OCI-LY3 (cell line): ENCODE measurements at regions not wholly inside any gene's neighbourhood (a gene's known extent, or its start where the extent isn't known, plus 50 kb on each side); places are given as distances from the start of the nearest gene placed in this dataset.

Source experiments
- H2AFZ ChIP-seq: fragments of 200-600, 300-600 bp; shearing (Covaris generic); 2 replicates; pipeline ENCODE4 v1.6.0; 2014; ENCODE audit warnings: antibody characterized with exemption, low read depth, low read length
- H3K27ac ChIP-seq: fragments of 200-600, 300-600 bp; sonication (generic); 2 replicates; pipeline ENCODE4 v1.5.1; 2014; ENCODE audit warnings: mild to moderate bottlenecking, low read length, moderate library complexity, mixed read lengths
- H3K27me3 ChIP-seq: fragments of 200-600, 300-600 bp; sonication (generic); 2 replicates; pipeline ENCODE4 v1.6.1; 2014; ENCODE audit warnings: low read depth, low read length, mixed read lengths
- H3K36me3 ChIP-seq: fragments of 200-600, 300-600 bp; sonication (generic); replicated peaks from 2 replicates; pipeline ENCODE3; 2014; ENCODE audit warnings: low read depth, low read length, mixed read lengths
- H3K4me1 ChIP-seq: fragments of 300-600, 200-600 bp; sonication (generic); 2 replicates; pipeline ENCODE4 v1.6.1; 2014; ENCODE audit warnings: low read length, mixed read lengths
- H3K4me2 ChIP-seq: fragments of 200-600, 300-600 bp; sonication (generic); 2 replicates; pipeline ENCODE4 v1.6.1; 2014; ENCODE audit warnings: low read length, mixed read lengths
- H3K4me3 ChIP-seq: fragments of 300-600, 200-600 bp; sonication (generic); 2 replicates; pipeline ENCODE4 v1.5.1; 2014; ENCODE audit warnings: antibody characterized with exemption, mild to moderate bottlenecking, low read length, moderate library complexity
- H3K79me2 ChIP-seq: fragments of 300-600, 200-600 bp; shearing (Covaris generic); 2 replicates; pipeline ENCODE4 v1.6.1; 2014; ENCODE audit warnings: mild to moderate bottlenecking, low read length, mixed read lengths
- H3K9ac ChIP-seq: fragments of 300-600, 200-600 bp; shearing (Covaris generic); 2 replicates; pipeline ENCODE4 v1.6.0; 2014; ENCODE audit warnings: mild to moderate bottlenecking, low read length, moderate library complexity
- H3K9me3 ChIP-seq: fragments of 200-600, 300-600 bp; shearing (Covaris generic); 2 replicates; pipeline ENCODE4 v1.6.1; 2014; ENCODE audit warnings: low read length, mixed read lengths; ENCODE audit not compliant: insufficient read depth
- H4K20me1 ChIP-seq: fragments of 200-600, 300-600 bp; sonication (generic); 2 replicates; pipeline ENCODE4 v1.6.1; 2016; ENCODE audit warnings: low read length, mixed read lengths; ENCODE audit not compliant: insufficient read depth
- CTCF ChIP-seq: fragments of 200-600, 300-600 bp; sonication (generic); IDR thresholded peaks from 2 replicates; pipeline ENCODE4 v1.5.1; 2014; ENCODE audit warnings: antibody characterized with exemption, low read length, low read depth
- EZH2phosphoT487 ChIP-seq: fragments of 200-600 bp; shearing (Covaris generic); IDR thresholded peaks from 2 replicates; pipeline ENCODE4 v1.6.1; 2018; ENCODE audit warnings: antibody characterized with exemption, mixed run types, low read depth

DNA sequence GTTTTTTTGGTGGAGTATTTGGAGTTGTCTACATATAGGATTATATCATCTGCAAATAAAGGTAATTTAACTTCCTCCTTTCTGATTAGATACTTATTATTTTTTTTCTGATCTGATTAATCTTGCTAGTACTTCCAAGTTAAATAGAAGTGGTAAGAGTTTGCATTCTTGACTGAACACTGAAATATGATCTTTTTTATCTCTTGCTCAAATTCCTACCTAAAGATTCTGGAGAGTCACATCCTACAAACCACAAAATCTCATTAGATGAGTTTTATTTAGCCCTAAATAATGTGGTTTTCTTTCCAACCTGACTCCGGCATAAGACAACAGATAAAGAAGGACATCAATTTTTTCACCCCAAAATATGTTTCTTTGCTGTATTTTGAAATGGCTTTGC, 977.9 kb upstream of the GBE1 start:
- Histone ChIP-seq H2AFZ (no peak overlapping the region), H3K36me3 (no peaks in the 10 kb centered on the region), H3K4me1 (peaks cover 11% of the 10 kb centered on the region)

DNA sequence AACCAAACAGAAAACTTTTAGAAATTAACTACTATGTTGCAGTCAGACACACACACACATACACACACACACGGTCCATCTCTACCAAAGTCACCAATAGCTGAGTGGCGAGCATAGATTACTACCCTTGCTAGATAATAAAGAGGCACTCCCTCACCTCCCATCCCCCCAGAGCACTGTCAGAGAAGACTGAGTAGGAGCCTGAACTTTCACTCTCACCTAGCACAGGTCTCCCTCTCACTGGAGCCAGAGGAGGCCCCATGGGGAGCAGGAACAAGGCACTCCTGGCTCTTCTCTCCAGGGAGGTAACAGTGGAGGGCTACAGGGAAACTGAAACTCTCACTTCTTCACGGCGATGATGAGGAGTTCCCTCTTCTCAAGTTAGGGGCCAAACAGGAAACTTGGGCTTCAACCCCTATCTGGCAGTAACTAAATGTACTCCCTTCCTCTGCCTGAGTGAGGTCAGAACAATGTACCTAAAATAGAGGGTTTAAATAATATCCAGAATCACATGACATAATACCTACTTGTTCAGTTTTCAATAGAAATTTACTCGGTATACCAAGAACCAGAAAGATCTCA, 975.3 kb upstream of the GBE1 start:
- H3K4me1 ChIP-seq = peaks cover 11% of the 10 kb centered on the region
- no peaks in the 10 kb centered on the region for H4K20me1 ChIP-seq
- no peaks in the 10 kb centered on the region for H3K36me3 ChIP-seq
- TF ChIP-seq CTCF (no peak), EZH2phosphoT487 (no peak)
- peak overlapping the region; percentile 30; the same call in 1 of the 2 replicates for H3K9ac ChIP-seq
- H3K4me3 ChIP-seq = peak overlapping the region; percentile 64
- H3K4me2 ChIP-seq = peak overlapping the region; percentile 77
- H3K27ac ChIP-seq = peak overlapping the region; percentile 41
- no peaks in the 10 kb centered on the region for H3K79me2 ChIP-seq
- H3K27me3 ChIP-seq = no peaks in the 10 kb centered on the region
- peak overlapping the region; percentile 16; the same call in 1 of the 2 replicates for H2AFZ ChIP-seq
- H3K9me3 ChIP-seq = no peaks in the 10 kb centered on the region

More for the DNA sequence above, 977.9 kb upstream of the GBE1 start:
- Histone ChIP-seq H3K9me3 (no peaks in the 10 kb centered on the region), H3K27ac (no peak overlapping the region), H3K79me2 (no peaks in the 10 kb centered on the region), H3K9ac (no peak overlapping the region), H3K4me2 (no peak overlapping the region), H3K27me3 (no peaks in the 10 kb centered on the region), H4K20me1 (no peaks in the 10 kb centered on the region), H3K4me3 (no peak overlapping the region)
- TF ChIP-seq EZH2phosphoT487 (no peak), CTCF (no peak)

DNA sequence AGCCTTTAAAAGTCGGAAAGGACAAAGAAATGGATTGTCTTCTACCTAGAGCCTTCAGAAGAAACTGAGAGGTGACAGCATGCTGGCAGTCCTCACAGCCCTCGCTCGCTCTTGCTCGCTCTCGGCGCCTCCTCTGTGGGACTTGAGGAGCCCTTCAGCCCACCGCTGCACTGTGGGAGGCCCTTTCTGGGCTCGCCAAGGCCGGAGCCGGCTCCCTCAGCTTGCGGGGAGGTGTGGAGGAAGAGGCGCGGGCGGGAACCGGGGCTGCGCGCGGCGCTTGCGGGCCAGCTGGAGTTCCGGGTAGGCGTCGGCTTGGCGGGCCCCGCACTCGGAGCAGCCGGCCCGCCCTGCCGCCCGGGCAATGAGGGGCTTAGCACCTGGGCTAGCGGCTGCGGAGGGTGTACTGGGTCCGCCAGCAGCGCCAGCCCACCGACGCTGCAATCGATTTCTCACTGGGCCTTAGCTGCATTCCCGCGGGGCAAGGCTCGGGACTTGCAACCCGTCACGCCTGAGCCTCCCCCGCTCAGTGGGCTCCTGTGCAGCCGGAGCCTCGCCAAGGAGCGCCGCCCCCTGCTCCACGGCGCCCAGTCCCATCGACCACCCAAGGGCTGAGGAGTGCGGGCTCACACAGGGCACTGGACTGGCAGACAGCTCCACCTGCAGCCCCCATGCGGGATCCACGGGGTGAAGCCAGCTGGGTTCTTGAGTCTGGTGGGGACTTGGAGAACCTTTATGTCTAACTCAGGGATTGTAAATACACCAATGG, 953.8 kb upstream of the GBE1 start:
- H3K27me3 ChIP-seq = no peaks in the 10 kb centered on the region
- H3K4me2 ChIP-seq = no peak overlapping the region
- no peaks in the 10 kb centered on the region for H4K20me1 ChIP-seq
- TF ChIP-seq EZH2phosphoT487 (no peak), CTCF (no peak)
- no peaks in the 10 kb centered on the region for H3K79me2 ChIP-seq
- no peak overlapping the region for H2AFZ ChIP-seq
- no peak overlapping the region for H3K4me3 ChIP-seq
- no peak overlapping the region for H3K27ac ChIP-seq
- H3K9ac ChIP-seq = no peak overlapping the region
- no peaks in the 10 kb centered on the region for H3K4me1 ChIP-seq
- H3K9me3 ChIP-seq = peaks cover 2% of the 10 kb centered on the region; the same call in 1 of the 2 replicates
- H3K36me3 ChIP-seq = no peaks in the 10 kb centered on the region

DNA sequence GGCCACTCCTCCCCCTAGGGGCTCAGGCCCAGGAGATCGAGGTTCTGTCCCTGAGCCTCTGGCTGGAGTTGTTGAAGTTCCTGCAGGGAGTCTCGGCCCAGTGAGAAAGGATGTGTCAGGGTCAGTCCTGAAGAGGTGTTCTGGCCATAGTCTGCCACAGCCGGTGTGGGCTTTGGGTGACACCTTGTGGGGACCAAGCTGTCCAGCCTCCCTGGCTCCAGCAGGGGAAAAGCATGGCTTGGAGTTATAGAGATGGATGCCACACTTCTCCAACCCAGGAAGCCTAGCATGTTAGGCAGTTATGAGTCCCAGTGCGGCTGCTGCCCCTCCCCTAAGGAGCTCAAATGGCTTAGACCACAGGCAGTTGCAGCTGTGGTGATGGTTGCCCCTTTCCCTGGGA, 945.6 kb upstream of the GBE1 start:
- no peaks in the 10 kb centered on the region for H3K27me3 ChIP-seq
- H3K4me2 ChIP-seq = no peak overlapping the region
- H4K20me1 ChIP-seq = no peaks in the 10 kb centered on the region
- H3K9ac ChIP-seq = no peak overlapping the region
- H2AFZ ChIP-seq = no peak overlapping the region
- TF ChIP-seq CTCF = 0 out of 2 replicates have a peak, but pooled peaks have one; percentile 4
- no peak for TF ChIP-seq EZH2phosphoT487
- H3K27ac ChIP-seq = no peak overlapping the region
- no peak overlapping the region for H3K4me3 ChIP-seq
- H3K79me2 ChIP-seq = no peaks in the 10 kb centered on the region
- H3K36me3 ChIP-seq = no peaks in the 10 kb centered on the region
- H3K4me1 ChIP-seq = no peaks in the 10 kb centered on the region
- H3K9me3 ChIP-seq = no peaks in the 10 kb centered on the region
